PFSK-1 (cell line): ENCODE measurements at regions not wholly inside any gene's neighbourhood (a gene's known extent, or its start where the extent isn't known, plus 50 kb on each side); places are given as distances from the start of the nearest gene placed in this dataset.

Source experiments
- FOXP2 ChIP-seq: optimal IDR thresholded peaks from 2 replicates; pipeline ENCODE3; 2011; ENCODE audit warnings: borderline replicate concordance, control low read depth, inconsistent platforms; ENCODE audit not compliant: insufficient read depth; ENCODE audit errors: extremely low read length, extremely low read depth
- POLR2AphosphoS5 ChIP-seq: IDR thresholded peaks from 2 replicates; pipeline ENCODE4 v1.6.1; 2012; ENCODE audit warnings: low read depth, mild to moderate bottlenecking, control low read depth, low read length, moderate library complexity
- TAF1 ChIP-seq: IDR thresholded peaks from 2 replicates; pipeline ENCODE4 v1.6.1; 2012; ENCODE audit warnings: low read length, control low read depth, borderline replicate concordance; ENCODE audit not compliant: insufficient read depth
- TF ChIP-seq, protein P1 (sequence below), 2 experiments: IDR thresholded peaks; 2 replicates each; pipeline versions ENCODE4 v1.6.1 to v1.8.0; 2011 to 2012; ENCODE audit warnings: low read depth in 2 of 2, low read length in 2 of 2, control low read depth in 1 of 2, inconsistent platforms in 1 of 2, mild to moderate bottlenecking in 1 of 2, moderate library complexity in 1 of 2; ENCODE audit not compliant: insufficient read depth in 1 of 2

GRCh38 chr14:76957224-76957891 is 71.2 kb downstream of the IRF2BPL start:
- TF ChIP-seq FOXP2 (no peak), POLR2AphosphoS5 (no peak), TAF1 (no peak)
- TF ChIP-seq, protein P1, sequence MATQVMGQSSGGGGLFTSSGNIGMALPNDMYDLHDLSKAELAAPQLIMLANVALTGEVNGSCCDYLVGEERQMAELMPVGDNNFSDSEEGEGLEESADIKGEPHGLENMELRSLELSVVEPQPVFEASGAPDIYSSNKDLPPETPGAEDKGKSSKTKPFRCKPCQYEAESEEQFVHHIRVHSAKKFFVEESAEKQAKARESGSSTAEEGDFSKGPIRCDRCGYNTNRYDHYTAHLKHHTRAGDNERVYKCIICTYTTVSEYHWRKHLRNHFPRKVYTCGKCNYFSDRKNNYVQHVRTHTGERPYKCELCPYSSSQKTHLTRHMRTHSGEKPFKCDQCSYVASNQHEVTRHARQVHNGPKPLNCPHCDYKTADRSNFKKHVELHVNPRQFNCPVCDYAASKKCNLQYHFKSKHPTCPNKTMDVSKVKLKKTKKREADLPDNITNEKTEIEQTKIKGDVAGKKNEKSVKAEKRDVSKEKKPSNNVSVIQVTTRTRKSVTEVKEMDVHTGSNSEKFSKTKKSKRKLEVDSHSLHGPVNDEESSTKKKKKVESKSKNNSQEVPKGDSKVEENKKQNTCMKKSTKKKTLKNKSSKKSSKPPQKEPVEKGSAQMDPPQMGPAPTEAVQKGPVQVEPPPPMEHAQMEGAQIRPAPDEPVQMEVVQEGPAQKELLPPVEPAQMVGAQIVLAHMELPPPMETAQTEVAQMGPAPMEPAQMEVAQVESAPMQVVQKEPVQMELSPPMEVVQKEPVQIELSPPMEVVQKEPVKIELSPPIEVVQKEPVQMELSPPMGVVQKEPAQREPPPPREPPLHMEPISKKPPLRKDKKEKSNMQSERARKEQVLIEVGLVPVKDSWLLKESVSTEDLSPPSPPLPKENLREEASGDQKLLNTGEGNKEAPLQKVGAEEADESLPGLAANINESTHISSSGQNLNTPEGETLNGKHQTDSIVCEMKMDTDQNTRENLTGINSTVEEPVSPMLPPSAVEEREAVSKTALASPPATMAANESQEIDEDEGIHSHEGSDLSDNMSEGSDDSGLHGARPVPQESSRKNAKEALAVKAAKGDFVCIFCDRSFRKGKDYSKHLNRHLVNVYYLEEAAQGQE (IDR thresholded peaks at IDR 0.05; ENCODE audit: insufficient read depth in 1 of 2, low read depth in 2 of 2, low read length in 2 of 2) = no peak
